ENCODE measurements at regions not wholly inside any gene's neighbourhood (a gene's known extent, or its start where the extent isn't known, plus 50 kb on each side); places are given as distances from the start of the nearest gene placed in this dataset.

- Histone ChIP-seq H3K14ac (ENCODE audit: insufficient read length) (no peak overlapping the region), H3K79me1 (ENCODE audit: low read depth, low read length) (no peaks in the 10 kb centered on the region), H3K23ac (ENCODE audit: insufficient read length) (no peak overlapping the region), H4K20me1 (replicated peaks in 1 of 2; ENCODE audit: control insufficient read depth in 1 of 2, insufficient read depth in 2 of 2, low read length in 2 of 2) (no peaks in the 10 kb centered on the region), H3K4me3 (ENCODE audit: extremely low read depth in 1 of 4, insufficient read depth in 2 of 4, low read depth in 3 of 4, low read length in 4 of 4) (no peak overlapping the region), H2BK20ac (ENCODE audit: low read length) (no peak overlapping the region), H3K4ac (replicated peaks; ENCODE audit: insufficient read length, low read depth, low read length) (no peak overlapping the region), H3K9ac (replicated peaks in 1 of 4; ENCODE audit: extremely low read depth in 1 of 4, low read depth in 3 of 4, low read length in 3 of 4) (no peak overlapping the region), H2BK12ac (ENCODE audit: low read depth, low read length) (no peak overlapping the region), H3K56ac (replicated peaks; ENCODE audit: insufficient read length, low read depth, low read length) (no peak overlapping the region), H2BK5ac (ENCODE audit: low read depth, low read length) (no peak overlapping the region), H4K5ac (ENCODE audit: insufficient read length, low read depth, low read length) (no peak overlapping the region), H3K27ac (ENCODE audit: low read depth, low read length) (no peak overlapping the region), H4K91ac (replicated peaks; ENCODE audit: insufficient read length, low read length) (no peak overlapping the region), H3K18ac (ENCODE audit: extremely low read depth, low read length) (no peak overlapping the region), H2BK15ac (ENCODE audit: low read length) (no peak overlapping the region), H3K79me2 (ENCODE audit: control insufficient read depth in 1 of 2, insufficient read depth in 2 of 2, low read length in 2 of 2) (no peaks in the 10 kb centered on the region), H3K9me3 (ENCODE audit: insufficient read depth in 2 of 2, low read depth in 1 of 2, low read length in 1 of 2) (no peaks in the 10 kb centered on the region), H2AFZ (ENCODE audit: low read length) (no peak overlapping the region), H4K8ac (ENCODE audit: extremely low read depth, insufficient read depth, low read length) (no peak overlapping the region), H3K4me1 (replicated peaks in 1 of 4; ENCODE audit: control insufficient read depth in 3 of 4, insufficient read depth in 4 of 4, low read length in 3 of 4) (no peaks in the 10 kb centered on the region), H3K36me3 (ENCODE audit: control insufficient read depth in 2 of 4, insufficient read depth in 4 of 4, low read length in 3 of 4) (no peaks in the 10 kb centered on the region), H2AK5ac (ENCODE audit: low read depth, low read length) (no peak overlapping the region), H2BK120ac (replicated peaks; ENCODE audit: low read depth, low read length) (no peak overlapping the region), H3K4me2 (ENCODE audit: insufficient read depth in 1 of 2, low read depth in 2 of 2, low read length in 2 of 2) (no peak overlapping the region), H3K23me2 (ENCODE audit: low read depth, low read length) (no peaks in the 10 kb centered on the region), H3K27me3 (replicated peaks in 1 of 4; ENCODE audit: control insufficient read depth in 3 of 4, extremely low read depth in 1 of 4, insufficient read depth in 3 of 4, low read length in 3 of 4) (no peaks in the 10 kb centered on the region; a peak in 1 of 7 replicates)
- 100% methylated on average over 2 of the region's 2 CpGs; no CpG with 5 or more reads in 1 of the 2 experiments for WGBS, 2 experiments (ENCODE audit: extremely low coverage in 1 of 2, insufficient coverage in 1 of 2, insufficient read length in 1 of 2, insufficient replicate concordance in 2 of 2, low coverage in 1 of 2, low lambda C conversion rate in 2 of 2, missing lambda C conversion rate in 1 of 2)
- ChIA-PET POLR2A (ENCODE audit: partially characterized antibody) (no interaction called here), CTCF (ENCODE audit: partially characterized antibody) (no interaction called here)
- FAIRE-seq = no peak
- TF ChIP-seq SP1 (IDR thresholded peaks at IDR 0.05; ENCODE audit: low read depth, low read length) (no peak), NANOG (IDR thresholded peaks at IDR 0.05; ENCODE audit: insufficient read depth, low read depth, low read length, poor library complexity, severe bottlenecking) (no peak), ASH2L (IDR thresholded peaks at IDR 0.05; ENCODE audit: low read length) (no peak), KDM1A (IDR thresholded peaks at IDR 0.05; ENCODE audit: borderline replicate concordance, low read length) (no peak), CTBP2 (IDR thresholded peaks at IDR 0.05; ENCODE audit: borderline replicate concordance, insufficient read depth, insufficient read length, low read length) (no peak), EGR1 (IDR thresholded peaks at IDR 0.05; ENCODE audit: borderline replicate concordance, low read depth, low read length) (no peak), KDM5A (IDR thresholded peaks at IDR 0.05; ENCODE audit: low read length) (no peak), TAF7 (optimal IDR thresholded peaks at IDR 0.05; ENCODE audit: borderline replicate concordance, low read depth, low read length) (no peak), MAX (IDR thresholded peaks at IDR 0.05) (no peak), CEBPB (IDR thresholded peaks at IDR 0.05; ENCODE audit: low read depth, low read length) (no peak), RXRA (IDR thresholded peaks at IDR 0.05; ENCODE audit: insufficient read depth, low read depth, low read length) (no peak), CBX8 (IDR thresholded peaks at IDR 0.05; ENCODE audit: borderline replicate concordance, low read depth, low read length) (no peak), BRCA1 (IDR thresholded peaks at IDR 0.05; ENCODE audit: low read depth, low read length) (no peak), TAF1 (IDR thresholded peaks at IDR 0.05; ENCODE audit: low read depth, low read length) (no peak), BCL11A (IDR thresholded peaks at IDR 0.05; ENCODE audit: low read depth in 2 of 2, low read length in 2 of 2) (no peak)
- DNase-seq (ENCODE audit: low read depth in 1 of 2, low spot score in 2 of 2) = no peak
These were observed 68.4 kb upstream of the KLF13 start for GRCh38 chr15:31258260-31258659.
